ENCODE measurements at regions not wholly inside any gene's neighbourhood (a gene's known extent, or its start where the extent isn't known, plus 50 kb on each side); places are given as distances from the start of the nearest gene placed in this dataset.

GRCh38 chr10:78177491-78178185 is 144.0 kb downstream of the RPS24 start:
- BruUV-seq (replicated peaks), result no TSS peak
- H3K9me3 ChIP-seq (ENCODE audit: low read length), result no peaks in the 10 kb centered on the region
- ChIA-PET CTCF (no interaction called here), POLR2A (ENCODE audit: unreplicated experiment) (no interaction called here)
- DNase-seq (no peak), ATAC-seq (no peak)
- no peaks in the 10 kb centered on the region for H3K4me1 ChIP-seq (ENCODE audit: insufficient read depth, low read length)
- H4K20me1 ChIP-seq (ENCODE audit: low read length), result no peaks in the 10 kb centered on the region
- H3K9me2 ChIP-seq (replicated peaks; ENCODE audit: low read length), result no peaks in the 10 kb centered on the region
- H3K36me3 ChIP-seq (ENCODE audit: low read depth, low read length), result no peaks in the 10 kb centered on the region
- no peaks in the 10 kb centered on the region for H3F3A ChIP-seq (ENCODE audit: low read length, unreplicated experiment)
- H3K27me3 ChIP-seq (ENCODE audit: low read length), result peaks cover 85% of the 10 kb centered on the region
- no peak overlapping the region for H3K4me2 ChIP-seq (ENCODE audit: low read length)
- no peak overlapping the region for H3K9ac ChIP-seq (ENCODE audit: low read length)
- no peak for TF ChIP-seq EZH2phosphoT487 (IDR thresholded peaks at IDR 0.05; ENCODE audit: borderline replicate concordance, low read length)
- TF ChIP-seq CTCF (conservative IDR thresholded peaks at IDR 0.05; ENCODE audit: low read depth, low read length), result no peak
- no peak for TF ChIP-seq EZH2 (IDR thresholded peaks at IDR 0.05; ENCODE audit: low read length, unreplicated experiment)
- intact Hi-C loops (cut with micrococcal nuclease), result no loop called here
- H3K4me3 ChIP-seq (ENCODE audit: low read length), result no peak overlapping the region
- H2AFZ ChIP-seq (ENCODE audit: low read length), result no peak overlapping the region
- H3K79me2 ChIP-seq (ENCODE audit: low read length), result no peaks in the 10 kb centered on the region
- H3K27ac ChIP-seq (ENCODE audit: low read length), result no peak overlapping the region

DNA sequence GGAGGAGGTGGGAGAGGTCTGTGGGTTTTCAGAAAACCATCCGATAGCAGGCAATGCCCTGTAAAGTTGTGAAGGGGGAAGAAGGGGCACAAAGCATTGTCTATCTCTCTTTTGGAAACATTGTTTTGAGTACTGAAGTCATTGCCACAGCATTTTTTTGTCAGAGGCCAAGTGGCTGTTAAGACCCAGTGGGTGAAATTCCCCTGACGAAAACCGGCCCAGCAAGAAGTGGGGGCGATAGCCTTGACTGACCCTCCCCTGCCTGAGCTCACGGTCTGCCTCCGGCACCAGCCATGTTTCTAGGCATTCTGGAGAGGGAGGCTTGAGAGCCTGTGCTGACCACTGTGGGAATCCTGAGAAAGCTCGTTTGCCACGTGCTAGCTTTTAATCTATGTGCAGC is 144.7 kb downstream of the RPS24 start:
- TF ChIP-seq EZH2phosphoT487 (IDR thresholded peaks at IDR 0.05; ENCODE audit: borderline replicate concordance, low read length), result no peak
- no peak for TF ChIP-seq CTCF (conservative IDR thresholded peaks at IDR 0.05; ENCODE audit: low read depth, low read length)
- TF ChIP-seq EZH2 (IDR thresholded peaks at IDR 0.05; ENCODE audit: low read length, unreplicated experiment), result no peak
- POLR2A ChIA-PET (ENCODE audit: unreplicated experiment), result interaction anchor here (0.7 kb wide), 1 partner anchor 199 kb away, joined by 3 read pairs; no protein-coding TSS in a partner anchor
- Histone ChIP-seq H3K27ac (ENCODE audit: low read length) (no peak overlapping the region), H2AFZ (ENCODE audit: low read length) (no peak overlapping the region), H3K9ac (ENCODE audit: low read length) (no peak overlapping the region), H3K4me1 (ENCODE audit: insufficient read depth, low read length) (no peaks in the 10 kb centered on the region), H3F3A (ENCODE audit: low read length, unreplicated experiment) (no peaks in the 10 kb centered on the region), H4K20me1 (ENCODE audit: low read length) (no peaks in the 10 kb centered on the region), H3K4me2 (ENCODE audit: low read length) (no peak overlapping the region), H3K4me3 (ENCODE audit: low read length) (no peak overlapping the region), H3K9me2 (replicated peaks; ENCODE audit: low read length) (no peaks in the 10 kb centered on the region), H3K36me3 (ENCODE audit: low read depth, low read length) (no peaks in the 10 kb centered on the region), H3K9me3 (ENCODE audit: low read length) (no peaks in the 10 kb centered on the region), H3K27me3 (ENCODE audit: low read length) (peaks cover 78% of the 10 kb centered on the region), H3K79me2 (ENCODE audit: low read length) (no peaks in the 10 kb centered on the region)
- no TSS peak for BruUV-seq (replicated peaks)
- DNase-seq (no peak), ATAC-seq (no peak)
- intact Hi-C loops (cut with micrococcal nuclease), result no loop called here
- CTCF ChIA-PET, result no interaction called here

GRCh38 chr10:78178940-78179339 is 145.3 kb downstream of the RPS24 start:
- no peaks in the 10 kb centered on the region for H4K20me1 ChIP-seq (ENCODE audit: low read length)
- ChIA-PET POLR2A (ENCODE audit: unreplicated experiment) (interaction anchor here (0.5 to 0.7 kb wide), 2 partner anchors 199 to 207 kb away, joined by 3 to 5 read pairs; no protein-coding TSS in a partner anchor), CTCF (no interaction called here)
- ATAC-seq, result peak; percentile 71
- BruUV-seq (replicated peaks), result no TSS peak
- no peaks in the 10 kb centered on the region for H3K79me2 ChIP-seq (ENCODE audit: low read length)
- no peak overlapping the region for H2AFZ ChIP-seq (ENCODE audit: low read length)
- peak; percentile 76 for DNase-seq
- TF ChIP-seq CTCF (conservative IDR thresholded peaks at IDR 0.05; ENCODE audit: low read depth, low read length) (no peak), EZH2 (IDR thresholded peaks at IDR 0.05; ENCODE audit: low read length, unreplicated experiment) (no peak), EZH2phosphoT487 (IDR thresholded peaks at IDR 0.05; ENCODE audit: borderline replicate concordance, low read length) (no peak)
- no peaks in the 10 kb centered on the region for H3K9me2 ChIP-seq (replicated peaks; ENCODE audit: low read length)
- H3K4me2 ChIP-seq (ENCODE audit: low read length), result no peak overlapping the region
- no peaks in the 10 kb centered on the region for H3K36me3 ChIP-seq (ENCODE audit: low read depth, low read length)
- no peak overlapping the region for H3K27ac ChIP-seq (ENCODE audit: low read length)
- H3K27me3 ChIP-seq (ENCODE audit: low read length), result peaks cover 72% of the 10 kb centered on the region
- no peaks in the 10 kb centered on the region for H3K4me1 ChIP-seq (ENCODE audit: insufficient read depth, low read length)
- no peaks in the 10 kb centered on the region for H3F3A ChIP-seq (ENCODE audit: low read length, unreplicated experiment)
- intact Hi-C loops (cut with micrococcal nuclease), result no loop called here
- no peaks in the 10 kb centered on the region for H3K9me3 ChIP-seq (ENCODE audit: low read length)
- no peak overlapping the region for H3K4me3 ChIP-seq (ENCODE audit: low read length)
- H3K9ac ChIP-seq (ENCODE audit: low read length), result no peak overlapping the region

Data from PC-3 (cell line).